ENCODE measurements at regions not wholly inside any gene's neighbourhood (a gene's known extent, or its start where the extent isn't known, plus 50 kb on each side); places are given as distances from the start of the nearest gene placed in this dataset.
"Not testable (repeated sequence)": the region's sequence is repeated elsewhere in the genome, so short reads cannot be mapped to it uniquely, and the experiment has no call there.

DNA sequence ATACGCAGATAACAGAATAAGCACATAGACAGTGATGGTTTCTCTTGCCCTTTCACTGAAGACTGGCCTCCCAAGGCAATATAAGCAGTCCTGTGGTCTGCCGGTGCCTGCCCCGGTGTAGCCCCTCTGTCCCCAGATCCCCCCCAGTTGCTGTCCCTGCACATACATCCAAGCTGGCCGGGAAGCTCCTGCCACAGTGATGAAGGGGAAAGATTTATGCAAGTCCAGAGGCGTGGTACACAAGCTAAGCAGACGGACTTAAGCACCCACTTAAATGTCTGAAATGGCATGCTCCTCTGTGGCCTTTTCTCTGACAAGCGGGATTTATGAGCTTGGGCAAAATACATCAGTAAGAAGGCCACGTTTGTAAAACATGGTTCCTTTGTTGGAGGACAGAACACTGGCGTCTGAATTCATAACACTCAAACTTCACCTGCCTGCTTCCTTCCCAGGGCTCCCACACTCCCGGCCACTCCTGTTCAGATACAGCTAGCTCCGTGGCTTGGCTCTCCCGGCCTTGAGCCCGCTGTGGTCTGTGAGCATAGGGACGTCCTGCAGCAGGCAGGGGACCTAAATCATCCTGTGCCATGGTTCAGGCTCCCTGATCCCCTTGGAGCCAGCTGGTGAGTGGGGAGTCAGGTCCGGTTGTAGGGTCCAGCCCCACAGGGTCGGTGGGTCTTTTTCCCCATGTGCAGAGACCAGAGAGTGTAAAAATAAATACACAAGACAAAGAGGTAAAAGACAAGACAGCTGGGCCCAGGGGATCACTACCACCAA lies 61.7 kb upstream of the PPP2R2D start:
- TF ChIP-seq, protein P1, sequence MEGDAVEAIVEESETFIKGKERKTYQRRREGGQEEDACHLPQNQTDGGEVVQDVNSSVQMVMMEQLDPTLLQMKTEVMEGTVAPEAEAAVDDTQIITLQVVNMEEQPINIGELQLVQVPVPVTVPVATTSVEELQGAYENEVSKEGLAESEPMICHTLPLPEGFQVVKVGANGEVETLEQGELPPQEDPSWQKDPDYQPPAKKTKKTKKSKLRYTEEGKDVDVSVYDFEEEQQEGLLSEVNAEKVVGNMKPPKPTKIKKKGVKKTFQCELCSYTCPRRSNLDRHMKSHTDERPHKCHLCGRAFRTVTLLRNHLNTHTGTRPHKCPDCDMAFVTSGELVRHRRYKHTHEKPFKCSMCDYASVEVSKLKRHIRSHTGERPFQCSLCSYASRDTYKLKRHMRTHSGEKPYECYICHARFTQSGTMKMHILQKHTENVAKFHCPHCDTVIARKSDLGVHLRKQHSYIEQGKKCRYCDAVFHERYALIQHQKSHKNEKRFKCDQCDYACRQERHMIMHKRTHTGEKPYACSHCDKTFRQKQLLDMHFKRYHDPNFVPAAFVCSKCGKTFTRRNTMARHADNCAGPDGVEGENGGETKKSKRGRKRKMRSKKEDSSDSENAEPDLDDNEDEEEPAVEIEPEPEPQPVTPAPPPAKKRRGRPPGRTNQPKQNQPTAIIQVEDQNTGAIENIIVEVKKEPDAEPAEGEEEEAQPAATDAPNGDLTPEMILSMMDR (IDR thresholded peaks at IDR 0.05; ENCODE audit: low read depth, low read length) = no peak
- H3K4me3 ChIP-seq (replicated peaks in 1 of 2; ENCODE audit: low read depth in 2 of 2, low read length in 2 of 2) = no peak overlapping the region
- no peak for DNase-seq (ENCODE audit: low read depth in 2 of 2)

DNA sequence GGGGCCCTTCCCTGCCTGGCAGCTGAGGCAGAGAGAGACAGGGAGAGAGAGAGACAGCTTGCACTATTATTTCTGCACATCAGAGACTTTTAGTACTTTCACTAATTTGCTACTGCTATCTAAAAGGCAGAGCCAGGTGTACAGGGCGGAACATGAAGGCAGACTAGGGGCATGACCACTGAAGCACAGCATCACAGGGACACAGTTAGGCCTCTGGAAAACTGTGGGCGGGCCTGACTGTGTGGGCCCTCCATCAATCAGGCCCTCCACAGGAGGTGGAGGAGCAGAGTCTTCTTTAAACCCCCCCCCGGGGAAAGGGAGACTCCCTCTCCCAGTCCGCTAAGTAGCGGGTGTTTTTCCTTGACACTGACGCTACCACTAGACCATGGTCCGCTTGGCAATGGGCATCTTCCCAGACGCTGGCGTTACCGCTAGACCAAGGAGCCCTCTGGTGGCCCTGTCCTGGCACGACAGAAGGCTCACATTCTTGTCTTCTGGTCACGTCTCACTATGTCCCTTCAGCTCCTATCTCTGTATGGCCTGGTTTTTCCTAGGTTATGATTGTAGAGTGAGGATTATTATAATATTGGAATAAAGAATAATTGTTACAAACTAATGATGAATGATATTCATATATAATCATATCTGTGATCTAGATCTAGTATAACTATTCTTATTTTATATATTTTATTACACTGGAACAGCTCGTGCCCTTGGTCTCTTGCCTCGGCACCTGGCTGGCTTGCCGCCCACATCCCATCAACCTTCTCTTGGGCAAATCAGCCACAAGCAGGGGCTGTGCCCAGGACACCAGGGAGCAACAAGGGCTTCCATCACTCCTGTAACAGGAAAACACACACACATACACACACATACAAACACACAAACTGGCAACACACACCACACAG lies 60.7 kb upstream of the PPP2R2D start:
- H3K4me3 ChIP-seq (replicated peaks in 1 of 2; ENCODE audit: low read depth in 2 of 2, low read length in 2 of 2); DNase-seq (ENCODE audit: low read depth in 2 of 2): not testable (repeated sequence)

GRCh38 chr10:131840788-131841118 lies 60.1 kb upstream of the PPP2R2D start:
- no peak overlapping the region for H3K4me3 ChIP-seq (replicated peaks in 1 of 2; ENCODE audit: low read depth in 2 of 2, low read length in 2 of 2)
- TF ChIP-seq, protein P1 (IDR thresholded peaks at IDR 0.05; ENCODE audit: low read depth, low read length) = no peak
- no peak for DNase-seq (ENCODE audit: low read depth in 2 of 2)

DNA sequence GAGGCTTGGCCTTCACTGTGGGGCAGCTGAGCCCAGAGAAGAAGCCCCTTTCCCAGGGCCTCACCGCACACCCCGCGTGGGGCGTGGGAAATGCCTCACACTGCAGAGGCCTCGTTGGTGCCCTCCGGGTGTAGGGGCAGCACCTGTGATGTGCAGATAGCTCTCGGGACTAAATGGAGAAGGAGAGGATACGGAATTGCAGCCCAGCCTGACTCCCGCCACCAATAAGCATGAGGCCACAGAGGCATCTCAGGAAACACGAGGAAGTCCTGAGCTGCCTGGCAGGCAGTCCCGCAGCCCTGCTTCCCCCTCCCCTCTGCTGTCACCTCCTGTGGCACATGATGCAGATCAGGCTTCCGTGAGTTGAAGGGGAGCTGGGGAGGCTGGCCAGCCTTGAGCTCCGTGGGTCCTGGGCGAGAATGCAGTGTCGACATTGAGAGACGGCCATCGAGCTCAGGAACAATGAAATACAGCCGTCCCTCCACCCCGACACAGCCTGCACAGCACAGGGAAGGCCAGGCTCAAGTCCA lies 59.6 kb upstream of the PPP2R2D start:
- no peak for DNase-seq (ENCODE audit: low read depth in 2 of 2)
- no peak overlapping the region for H3K4me3 ChIP-seq (replicated peaks in 1 of 2; ENCODE audit: low read depth in 2 of 2, low read length in 2 of 2)
- TF ChIP-seq, protein P1 (IDR thresholded peaks at IDR 0.05; ENCODE audit: low read depth, low read length) = no peak

DNA sequence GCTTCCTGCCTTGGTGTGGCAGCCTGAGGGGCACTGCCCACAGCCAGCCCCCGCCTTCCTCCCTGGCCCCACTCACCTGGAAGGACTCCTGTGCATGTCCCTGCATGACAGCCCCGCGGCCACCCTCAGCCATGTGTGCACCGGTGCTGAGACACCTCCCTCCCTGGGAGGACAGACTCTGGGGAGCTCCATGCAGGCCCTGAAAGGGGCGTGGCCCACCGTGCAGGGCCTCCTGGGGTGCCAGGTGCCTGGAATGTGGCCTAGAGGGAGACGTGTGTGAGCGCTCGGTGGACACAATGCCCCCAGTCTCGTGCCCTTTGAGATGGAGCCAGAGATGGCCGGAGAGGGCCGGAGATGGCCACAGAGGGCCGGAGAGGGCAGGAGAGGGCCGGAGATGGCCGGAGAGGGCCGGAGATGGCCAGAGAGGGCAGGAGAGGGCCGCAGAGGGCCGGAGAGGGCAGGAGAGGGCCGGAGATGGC lies 59.1 kb upstream of the PPP2R2D start:
- H3K4me3 ChIP-seq (replicated peaks in 1 of 2; ENCODE audit: low read depth in 2 of 2, low read length in 2 of 2) = no peak overlapping the region
- no peak for DNase-seq (ENCODE audit: low read depth in 2 of 2)
- TF ChIP-seq, protein P1 (IDR thresholded peaks at IDR 0.05; ENCODE audit: low read depth, low read length) = no peak

GRCh38 chr10:131842351-131843088 lies 58.3 kb upstream of the PPP2R2D start:
- H3K4me3 ChIP-seq (replicated peaks in 1 of 2; ENCODE audit: low read depth in 2 of 2, low read length in 2 of 2) = no peak overlapping the region
- TF ChIP-seq, protein P1 (IDR thresholded peaks at IDR 0.05; ENCODE audit: low read depth, low read length) = no peak
- no peak for DNase-seq (ENCODE audit: low read depth in 2 of 2)

All from cardiac fibroblast (primary cell).